HL-60/S4 treated with retinoic acid at 250 ng/mL for 4 days and 3 days (cell line): ENCODE measurements at regions not wholly inside any gene's neighbourhood (a gene's known extent, or its start where the extent isn't known, plus 50 kb on each side); places are given as distances from the start of the nearest gene placed in this dataset.
"Not testable (repeated sequence)": the region's sequence is repeated elsewhere in the genome, so short reads cannot be mapped to it uniquely, and the experiment has no call there.

ENCODE experiments used
- in situ Hi-C: fragments of 300-500 bp; cut with MboI; formaldehyde crosslinking; loops from 2 replicates; pipeline ENCODE4 v1.7.0; 2022; ENCODE audit warnings: low sequenced_read_pairs

DNA sequence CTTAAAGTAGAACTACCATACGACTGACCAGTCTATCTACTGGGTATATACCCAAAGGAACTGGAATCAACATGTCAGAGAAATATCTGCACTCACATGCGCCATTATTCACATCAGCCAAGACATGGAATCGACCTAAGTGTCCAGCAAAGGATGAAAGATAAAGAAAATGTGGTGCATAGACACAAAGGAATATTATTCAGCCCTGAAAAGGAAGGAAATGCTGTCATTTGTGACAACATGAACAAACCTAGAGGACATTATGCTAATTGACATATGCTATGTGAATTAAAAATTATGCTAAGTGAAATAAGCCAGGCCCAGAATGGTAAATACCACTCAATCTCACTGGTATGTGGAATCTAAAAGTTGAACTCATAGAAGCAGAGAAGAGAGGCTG is 123.7 kb downstream of the KLF6 start:
- in situ Hi-C loops, result no loop called here

DNA sequence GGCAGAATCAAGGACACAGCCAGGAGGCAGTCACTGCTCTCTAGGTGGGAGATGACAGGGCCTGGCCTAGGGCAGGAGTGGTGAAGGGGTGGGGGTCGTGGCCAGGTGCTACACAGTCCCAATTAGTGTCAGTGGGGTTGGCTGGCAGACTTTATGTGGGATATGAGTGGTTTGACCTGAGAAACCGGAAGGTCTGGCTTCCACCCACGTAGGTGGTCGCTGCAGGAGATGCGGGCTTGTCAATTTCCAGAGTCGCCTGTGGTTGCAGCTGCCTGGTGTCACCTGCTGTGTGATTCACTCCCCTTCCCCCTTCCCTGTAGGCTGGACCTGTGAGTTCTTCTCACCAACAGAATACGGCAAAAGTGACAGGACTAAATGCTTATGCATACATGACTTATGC is 124.3 kb downstream of the KLF6 start:
- in situ Hi-C loops, result no loop called here

DNA sequence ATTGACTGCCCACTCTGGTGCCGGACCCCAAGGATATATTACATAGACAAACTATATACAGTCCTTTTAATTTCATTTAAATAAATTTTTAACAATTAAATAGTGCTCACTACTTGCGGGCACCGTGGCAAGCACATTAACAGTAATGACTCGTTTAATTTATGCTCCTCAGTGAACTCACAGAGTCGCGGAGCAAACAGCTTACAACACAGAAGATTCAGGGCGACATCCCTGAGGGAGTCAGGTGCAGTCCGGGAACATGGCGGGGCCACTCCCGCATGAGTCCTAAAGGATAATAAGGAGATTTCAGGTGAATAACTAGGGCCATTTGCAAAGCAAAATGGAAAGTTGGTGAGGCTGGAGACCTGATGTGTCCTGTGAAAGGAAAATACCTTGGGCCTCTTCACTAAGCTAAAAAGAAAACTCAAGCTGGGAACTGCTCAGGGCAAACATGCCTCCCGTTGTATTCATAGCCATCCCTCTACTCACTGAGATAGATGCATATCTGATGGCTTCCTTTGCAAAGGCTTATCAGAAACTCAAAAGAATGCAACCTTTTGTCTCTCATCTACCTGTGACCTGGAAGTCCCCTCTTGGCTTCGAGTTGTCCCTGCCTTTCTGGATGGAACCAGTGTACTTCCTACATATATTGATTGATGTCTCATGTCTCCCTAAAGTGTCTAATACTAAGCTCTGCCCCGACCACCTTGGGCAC is 125.6 kb downstream of the KLF6 start:
- in situ Hi-C loops, result no loop called here

DNA sequence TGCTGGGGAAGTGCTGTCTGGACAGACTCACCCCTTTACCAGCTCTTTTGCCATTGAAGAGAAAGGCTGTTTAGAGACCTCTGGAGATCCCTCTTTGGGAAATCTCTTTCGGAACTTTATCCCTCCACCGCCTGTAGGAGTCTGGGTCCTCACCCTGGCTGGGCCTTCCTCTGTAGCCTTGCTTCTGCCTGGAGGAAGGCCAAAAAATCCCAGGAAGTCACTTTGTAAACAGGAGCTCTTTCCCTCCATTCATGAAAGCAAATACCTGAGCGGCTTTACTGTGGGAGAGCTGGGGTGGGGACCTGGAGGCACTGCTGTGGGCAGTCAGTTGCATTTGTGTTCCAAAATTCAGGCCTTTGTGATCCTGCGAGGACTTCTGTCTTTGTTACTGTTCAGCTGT is 126.2 kb downstream of the KLF6 start:
- in situ Hi-C loops, result no loop called here

DNA sequence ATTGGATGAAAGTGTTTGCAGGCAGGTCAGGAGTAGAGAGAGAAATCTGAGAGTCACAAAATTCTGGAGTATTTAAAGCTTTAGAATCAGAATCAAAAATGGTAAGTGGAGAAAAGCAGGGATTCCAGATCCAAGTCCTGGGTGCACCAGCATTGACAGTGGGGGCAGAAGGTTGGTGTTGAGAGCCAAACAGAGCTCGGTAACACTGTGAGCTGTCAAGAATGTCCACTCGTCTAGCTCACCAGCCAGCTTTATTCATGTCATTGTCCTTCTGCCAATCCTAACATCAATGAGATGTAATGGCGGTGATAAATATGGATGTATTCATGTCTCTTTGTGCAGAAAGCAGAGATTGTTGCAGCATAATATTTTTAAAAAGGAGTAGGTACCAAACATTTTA is 128.8 kb downstream of the KLF6 start:
- in situ Hi-C loops, result no loop called here

DNA sequence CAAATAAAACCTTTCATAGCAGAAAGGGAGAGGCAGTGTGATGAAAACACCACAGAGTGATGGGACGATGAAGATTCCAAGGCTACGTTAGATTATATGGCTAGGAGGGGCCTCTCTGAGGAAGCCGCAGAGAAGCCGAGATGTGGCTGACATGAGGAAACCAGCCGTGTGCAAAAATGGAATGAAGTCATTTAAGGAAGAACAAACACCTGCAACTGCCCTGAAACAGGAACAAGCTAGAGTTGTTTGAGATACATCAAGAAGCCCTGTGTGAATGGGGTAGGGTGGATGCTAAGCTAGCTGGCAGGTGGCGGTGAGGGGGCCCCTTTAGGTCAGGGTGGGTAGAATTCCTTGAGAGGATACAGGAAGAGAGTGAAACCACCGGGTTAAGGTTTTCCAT is 129.5 kb downstream of the KLF6 start:
- in situ Hi-C loops, result no loop called here

DNA sequence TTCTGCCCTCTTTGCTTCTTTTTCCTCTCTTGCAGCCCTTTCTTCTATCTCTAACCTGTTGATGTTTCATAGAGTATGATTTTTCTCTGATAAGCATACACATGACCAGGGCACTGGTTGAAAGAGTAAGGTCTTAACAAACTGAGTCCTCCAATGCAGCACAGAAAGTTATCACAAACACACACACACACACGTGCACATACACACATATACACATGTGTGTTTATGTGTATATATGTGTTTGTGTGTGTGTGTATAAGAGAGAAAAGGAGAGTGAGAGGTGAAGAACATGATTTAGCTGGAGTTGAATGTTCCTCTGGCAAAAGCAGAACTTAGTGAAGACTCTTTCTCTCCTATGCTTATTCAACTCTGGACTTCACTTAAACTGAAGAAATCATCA is 130.0 kb downstream of the KLF6 start:
- in situ Hi-C loops, result no loop called here

DNA sequence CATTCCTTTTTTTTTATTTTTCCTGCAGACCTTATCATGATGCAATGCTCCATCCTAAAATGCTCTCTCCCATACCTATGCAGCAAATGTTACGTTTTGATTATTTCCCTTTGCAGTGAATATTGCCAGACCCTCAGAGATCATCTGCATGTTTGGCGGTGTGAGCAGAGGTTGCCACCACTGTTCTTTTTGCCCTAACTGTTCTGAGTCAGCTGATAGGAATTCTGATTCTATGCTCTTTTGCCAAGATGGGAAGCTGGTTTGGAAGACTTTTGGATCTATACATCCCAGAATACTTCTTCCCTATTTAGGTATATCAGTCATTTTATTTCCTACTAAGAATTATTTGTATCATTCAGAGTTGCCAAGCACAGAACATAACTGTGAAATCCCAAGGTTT is 130.5 kb downstream of the KLF6 start:
- in situ Hi-C loops, result no loop called here

DNA sequence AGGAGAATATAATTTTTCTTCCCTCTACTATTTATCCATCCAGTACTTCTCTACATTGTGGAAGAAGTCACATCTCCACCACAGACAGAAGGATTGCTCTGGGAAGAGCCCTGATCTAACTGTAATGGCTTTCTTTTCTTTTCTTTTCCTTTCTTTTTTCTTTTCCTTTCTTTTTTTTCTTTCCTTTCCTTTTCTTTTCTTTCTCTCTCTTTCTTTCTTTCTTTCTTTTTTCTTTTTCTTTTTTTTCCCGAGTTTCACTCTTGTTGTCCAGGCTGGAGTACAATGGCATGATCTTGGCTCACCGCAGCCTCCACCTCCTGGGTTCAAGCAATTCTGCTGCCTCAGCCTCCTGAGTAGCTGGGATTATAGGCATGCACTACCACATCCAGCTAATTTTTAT is 131.7 kb downstream of the KLF6 start:
- in situ Hi-C loops, result not testable (repeated sequence)

DNA sequence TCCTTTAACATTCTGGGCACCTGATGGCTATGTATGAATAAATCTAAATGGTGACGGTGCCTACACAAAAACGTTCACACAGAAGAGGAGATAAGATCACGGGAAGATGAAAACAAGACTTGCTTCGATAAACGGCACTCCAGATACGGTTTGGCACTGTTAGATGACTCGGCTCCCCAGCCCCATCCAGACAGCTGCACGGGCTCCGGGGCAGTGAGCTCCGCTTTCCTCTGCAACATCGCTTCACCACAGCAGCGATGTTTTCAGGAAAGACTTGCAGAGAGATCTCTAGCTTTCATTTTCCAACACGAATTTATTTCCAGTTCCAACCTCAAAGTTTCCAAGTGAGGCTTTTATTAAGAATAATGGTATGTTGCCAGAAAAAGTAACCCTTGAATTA is 132.1 kb downstream of the KLF6 start:
- in situ Hi-C loops, result no loop called here

DNA sequence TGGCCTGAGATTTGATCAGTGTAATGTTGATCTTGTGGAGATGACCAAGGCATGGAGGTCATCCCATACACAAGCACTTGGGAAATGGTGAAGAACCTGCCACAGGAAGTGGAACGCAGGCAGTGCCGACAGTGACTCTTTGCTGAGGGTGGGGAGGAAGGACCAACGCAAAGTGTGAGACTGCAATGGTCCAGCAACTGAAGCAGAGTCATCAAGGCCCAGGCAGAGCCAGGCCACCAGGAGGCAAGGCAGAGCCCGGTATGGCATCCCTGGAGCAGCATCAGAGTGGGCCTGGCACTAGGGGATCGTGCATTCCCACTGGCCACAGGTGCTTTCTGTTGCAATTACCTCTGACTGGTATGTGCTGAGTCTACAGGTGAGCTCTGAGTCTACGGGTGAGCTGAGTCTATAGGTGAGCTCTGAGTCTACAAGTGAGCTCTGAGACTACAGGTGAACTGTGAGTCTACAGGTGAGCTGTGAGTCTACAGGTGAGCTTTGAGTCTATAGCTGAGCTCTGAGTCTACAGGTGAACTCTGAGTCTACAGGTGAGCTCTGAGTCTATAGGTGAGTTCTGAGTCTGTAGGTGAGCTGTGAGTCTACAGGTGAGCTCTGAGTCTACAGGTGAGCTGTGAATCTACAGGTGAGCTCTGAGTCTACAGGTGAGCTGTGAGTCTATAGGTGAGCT is 132.9 kb downstream of the KLF6 start:
- in situ Hi-C loops, result no loop called here

DNA sequence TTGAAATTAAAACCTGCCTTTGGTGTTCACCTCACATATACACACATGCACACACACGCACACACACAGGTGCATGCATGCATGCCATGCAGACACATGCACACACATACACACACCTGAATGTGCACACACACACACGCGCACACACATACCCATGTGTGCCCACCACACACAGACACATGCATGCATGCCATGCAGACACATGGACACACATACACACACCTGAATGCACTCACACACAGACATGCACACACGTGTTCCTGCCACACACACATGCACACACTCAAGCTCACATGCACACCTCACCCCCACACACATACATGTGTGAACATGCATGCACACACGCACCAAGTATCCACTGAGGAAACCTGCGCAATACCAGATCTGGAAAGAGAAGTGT is 136.4 kb downstream of the KLF6 start:
- in situ Hi-C loops, result no loop called here

DNA sequence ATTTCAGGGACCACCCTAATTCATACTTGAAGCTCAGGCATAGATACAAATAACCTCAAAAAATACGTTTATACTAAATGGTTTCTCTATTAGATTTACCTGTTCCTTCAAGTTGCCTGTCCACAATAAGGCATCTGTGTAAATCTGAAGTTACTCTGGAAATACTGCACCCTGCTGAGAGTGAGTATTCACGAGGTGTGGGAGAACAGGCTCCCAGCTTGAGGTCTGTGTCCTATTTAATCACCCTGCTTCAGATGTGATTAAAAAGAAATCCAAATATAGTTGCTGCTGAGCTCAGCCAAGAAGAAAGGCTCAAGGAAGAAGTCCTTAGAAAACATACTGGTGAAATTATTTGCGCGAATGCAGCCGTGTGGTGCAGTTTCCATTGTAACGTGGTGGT is 136.8 kb downstream of the KLF6 start:
- in situ Hi-C loops, result no loop called here

DNA sequence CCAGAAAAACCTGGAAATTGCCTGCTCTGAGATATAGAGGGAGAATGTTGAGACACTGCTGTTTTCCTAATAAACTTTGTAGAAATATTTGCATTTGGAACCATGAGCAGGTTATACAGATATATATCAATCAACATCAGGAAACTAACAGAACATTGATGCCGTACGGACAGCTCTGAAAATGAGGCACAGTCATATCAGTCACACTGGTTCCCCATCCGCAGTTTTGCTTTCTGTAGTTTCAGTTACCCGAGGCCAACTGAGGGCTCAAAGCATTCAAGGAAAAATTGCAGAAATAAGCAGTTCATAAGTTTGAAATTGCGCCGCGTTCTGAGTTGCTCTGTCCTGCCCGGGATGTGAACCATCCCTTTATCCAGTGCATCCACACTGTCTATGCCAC is 137.9 kb downstream of the KLF6 start:
- in situ Hi-C loops, result no loop called here

DNA sequence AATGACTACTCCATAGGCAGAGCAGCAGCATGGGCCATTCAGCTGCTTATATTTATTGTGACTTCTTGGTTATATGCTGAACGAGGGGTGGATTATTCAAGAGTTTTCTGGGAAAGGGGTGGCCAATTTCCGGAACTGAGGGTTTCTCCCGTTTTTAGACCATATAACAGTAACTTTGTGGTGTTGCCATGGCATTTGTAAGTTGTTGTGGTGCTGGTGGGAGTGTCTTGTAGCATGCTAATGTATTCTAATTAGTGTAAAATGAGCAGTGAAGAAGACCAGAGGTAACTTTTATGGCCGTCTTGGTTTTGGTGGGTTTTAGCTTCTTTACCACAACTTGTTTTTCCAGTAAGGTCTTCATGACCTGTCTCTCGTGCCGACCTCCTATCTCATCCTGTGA is 139.6 kb downstream of the KLF6 start:
- in situ Hi-C loops, result no loop called here

DNA sequence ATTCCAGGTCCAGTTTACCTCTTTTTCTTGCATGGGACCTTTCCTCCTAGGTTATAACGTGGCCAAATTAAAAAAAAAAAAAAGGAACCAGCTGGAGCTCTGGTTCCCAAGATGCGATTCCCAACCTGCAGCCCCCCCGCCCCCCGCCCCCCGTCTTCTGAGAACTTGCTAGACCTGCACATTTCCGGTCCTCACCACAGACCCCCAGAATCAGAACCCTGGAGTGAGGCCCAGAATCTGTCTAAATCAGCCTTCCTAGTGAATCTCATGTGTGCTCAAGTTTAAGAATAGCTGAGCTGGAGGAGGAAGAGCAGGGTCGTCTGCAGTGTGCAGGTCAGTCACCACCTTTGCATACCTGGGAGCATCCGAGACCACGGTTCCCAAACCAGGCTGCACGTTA is 144.2 kb downstream of the KLF6 start:
- in situ Hi-C loops, result no loop called here

DNA sequence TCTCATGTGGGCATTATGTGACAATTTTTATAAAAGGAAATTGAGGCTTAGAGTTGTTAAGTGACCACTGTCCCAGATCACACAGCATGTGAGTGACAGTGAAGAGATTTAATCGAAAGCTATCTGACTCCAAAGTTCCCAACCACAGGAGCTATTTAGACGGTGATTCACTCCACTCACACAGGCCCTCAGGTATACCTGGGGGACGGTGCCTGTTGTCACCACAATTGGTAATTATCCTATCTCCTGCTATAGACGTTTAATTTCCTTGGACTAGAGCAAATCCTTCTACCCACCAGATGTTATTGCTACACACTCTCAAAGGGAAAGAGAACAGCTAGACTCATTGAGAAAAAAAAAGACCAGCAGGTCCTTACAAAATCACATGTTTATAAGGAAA is 145.5 kb downstream of the KLF6 start:
- in situ Hi-C loops, result no loop called here

DNA sequence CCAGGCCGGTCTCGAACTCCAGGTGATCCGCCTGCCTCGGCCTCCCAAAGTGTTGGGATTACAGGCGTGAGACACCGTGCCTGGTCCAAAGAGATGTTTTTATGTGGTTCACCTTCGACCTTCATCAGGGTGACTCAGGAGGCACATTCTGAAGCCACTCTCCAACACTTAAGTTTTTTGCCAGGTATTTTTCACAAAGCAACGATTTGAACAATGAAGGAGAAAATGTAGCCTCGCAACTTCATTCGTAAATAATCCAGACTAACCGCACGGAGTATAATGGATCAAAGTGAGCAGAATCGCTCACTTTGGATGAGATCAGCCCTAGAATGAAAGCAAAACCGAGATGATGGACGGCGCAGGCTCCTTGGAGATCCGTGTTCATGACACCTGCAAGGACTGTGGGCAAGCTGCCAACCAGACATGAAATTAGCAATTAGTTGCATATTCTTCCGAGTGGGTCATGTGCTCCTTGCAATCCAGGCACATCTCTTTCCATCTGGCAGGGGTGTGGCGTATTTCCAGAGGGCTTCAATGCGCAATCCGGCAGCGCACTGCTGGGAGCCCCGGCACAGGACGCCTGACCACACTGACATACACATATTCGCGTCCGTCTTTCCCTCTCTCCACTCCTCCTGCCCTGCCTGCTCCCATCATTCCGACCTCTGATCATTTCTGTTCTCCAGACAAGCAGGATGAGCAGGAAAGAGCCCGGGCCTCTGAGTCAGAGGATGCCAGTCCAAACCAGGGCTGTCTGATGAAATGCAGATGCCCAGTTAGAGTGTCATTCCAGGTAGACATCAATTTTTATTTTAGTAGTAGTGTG is 148.4 kb downstream of the KLF6 start:
- in situ Hi-C loops, result no loop called here

DNA sequence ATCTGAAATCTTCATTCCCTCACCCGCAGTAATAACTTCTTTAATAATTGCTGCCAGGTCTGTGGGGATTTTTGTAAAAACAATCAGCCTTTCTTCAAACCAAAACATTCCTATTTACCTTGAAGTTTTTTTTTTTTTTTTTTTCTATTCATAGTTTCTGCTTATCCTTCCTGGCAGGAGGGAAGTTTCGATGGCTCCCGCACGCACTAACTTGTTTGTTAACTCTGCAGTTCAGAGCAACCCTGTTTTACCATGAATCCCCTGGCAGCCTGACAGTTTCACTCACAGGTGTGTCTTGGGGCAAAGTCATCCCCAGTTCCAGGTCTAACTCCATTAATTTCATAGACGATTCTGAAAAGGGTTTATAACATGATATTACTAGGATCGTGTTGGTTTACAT is 149.3 kb downstream of the KLF6 start:
- in situ Hi-C loops, result no loop called here

DNA sequence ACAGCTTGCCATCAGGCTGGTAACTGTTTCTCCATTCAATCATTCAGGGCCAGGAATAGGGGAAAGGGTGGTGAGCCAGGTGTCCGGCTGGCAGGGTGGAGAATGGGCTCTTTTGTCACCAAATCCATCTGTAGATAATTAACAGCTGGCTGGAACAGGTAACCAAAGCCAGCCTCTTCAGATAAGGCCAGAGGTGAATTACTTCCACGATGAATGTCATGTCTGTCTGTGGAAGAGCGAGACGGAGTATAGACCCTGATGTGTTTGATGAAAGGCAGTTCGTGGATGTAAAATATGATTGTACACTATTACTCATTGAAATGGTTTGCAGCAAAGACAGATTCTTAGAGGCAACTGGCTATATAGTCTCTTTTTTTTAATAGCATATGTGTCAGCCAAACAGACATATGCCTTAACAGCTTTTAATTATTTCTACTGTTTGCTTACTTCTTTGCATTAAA is 149.8 kb downstream of the KLF6 start:
- in situ Hi-C loops, result no loop called here

DNA sequence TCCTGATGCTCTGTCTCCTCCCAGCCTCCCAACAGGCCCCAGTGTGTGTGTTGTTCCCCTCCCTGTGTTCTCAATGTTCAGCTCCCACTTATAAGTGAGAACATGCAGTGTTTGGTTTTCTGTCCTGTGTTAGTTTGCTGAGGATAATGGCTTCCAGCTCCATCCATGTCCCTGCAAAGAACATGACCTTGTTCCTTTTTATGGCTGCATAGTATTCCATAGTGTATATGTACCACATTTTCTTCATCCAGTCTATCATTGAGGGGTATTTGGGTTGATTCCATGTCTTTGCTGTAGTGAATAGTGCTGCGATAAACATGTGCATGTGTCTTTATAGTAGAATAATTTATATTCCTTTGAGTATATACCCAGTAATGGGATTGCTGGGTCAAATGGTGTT is 150.4 kb downstream of the KLF6 start:
- in situ Hi-C loops, result not testable (repeated sequence)
